Activated T-cell treated with anti-CD3 and anti-CD28 coated beads for 4 hours (primary cell): ENCODE measurements at regions not wholly inside any gene's neighbourhood (a gene's known extent, or its start where the extent isn't known, plus 50 kb on each side); places are given as distances from the start of the nearest gene placed in this dataset.
"Not testable (repeated sequence)": the region's sequence is repeated elsewhere in the genome, so short reads cannot be mapped to it uniquely, and the experiment has no call there.

ENCODE experiments used
- DNase-seq: peaks from one replicate; pipeline ENCODE4 v3.0.0-alpha.2; 2020

DNA sequence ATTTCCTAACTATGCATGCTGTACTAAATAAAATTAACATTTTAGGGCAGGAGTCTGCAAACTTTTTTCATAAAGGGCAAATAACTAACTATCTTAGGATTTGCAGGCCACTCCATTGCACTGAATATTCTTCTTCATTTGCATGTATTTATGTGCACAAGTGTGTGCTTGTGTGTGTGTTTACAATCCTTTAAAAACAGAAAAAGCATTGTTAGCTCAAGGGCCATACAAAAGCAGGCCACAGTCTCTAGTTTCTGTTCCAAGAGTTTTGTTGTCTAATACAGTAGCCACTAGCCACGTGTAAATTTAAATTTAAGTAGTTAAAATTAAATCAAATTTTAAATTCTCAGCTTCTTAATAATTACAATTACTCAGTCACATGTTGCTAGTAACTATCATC, 621.8 kb downstream of the TMA16 start:
- DNase-seq = no peak

DNA sequence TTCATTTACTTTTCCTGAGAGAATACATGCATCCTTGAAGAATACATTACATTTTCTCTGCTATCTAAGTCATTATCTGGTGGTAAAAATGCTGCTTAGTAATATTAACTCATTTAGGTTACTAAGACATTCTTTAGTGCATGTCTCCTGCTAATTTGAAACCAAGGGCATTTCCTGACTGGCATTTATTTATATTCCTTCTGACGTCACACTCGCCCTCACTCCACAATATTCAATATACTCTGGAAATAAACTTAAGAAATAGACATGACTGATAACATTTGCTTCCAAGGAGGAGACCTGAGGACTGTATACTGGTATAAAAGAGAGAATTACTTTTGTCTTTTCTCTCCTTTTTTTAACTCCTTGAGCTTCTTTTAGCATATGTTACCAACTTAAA, 619.5 kb upstream of the SMIM31 start:
- DNase-seq = no peak

DNA sequence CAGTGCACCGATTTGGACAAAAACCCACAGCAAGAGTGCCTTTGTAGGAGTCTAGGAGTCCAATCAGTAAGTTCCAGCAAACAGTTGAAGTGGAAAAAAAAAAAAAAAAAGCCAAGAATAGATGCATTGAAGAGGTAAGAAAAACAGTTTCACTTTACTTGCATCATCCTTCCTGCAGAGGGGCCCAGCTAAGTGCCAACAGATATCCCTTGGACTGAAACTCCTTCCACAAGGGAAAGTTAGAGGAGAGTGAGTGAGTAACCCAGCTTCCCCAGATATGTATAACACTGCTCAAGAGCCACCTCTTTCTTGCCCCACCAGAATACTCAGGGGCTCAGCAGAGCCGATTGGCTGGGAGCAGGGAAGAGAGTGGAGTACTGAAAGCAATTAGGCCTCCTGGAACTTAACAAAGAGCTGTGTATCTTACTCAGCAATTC, 617.7 kb upstream of the SMIM31 start:
- no peak for DNase-seq

DNA sequence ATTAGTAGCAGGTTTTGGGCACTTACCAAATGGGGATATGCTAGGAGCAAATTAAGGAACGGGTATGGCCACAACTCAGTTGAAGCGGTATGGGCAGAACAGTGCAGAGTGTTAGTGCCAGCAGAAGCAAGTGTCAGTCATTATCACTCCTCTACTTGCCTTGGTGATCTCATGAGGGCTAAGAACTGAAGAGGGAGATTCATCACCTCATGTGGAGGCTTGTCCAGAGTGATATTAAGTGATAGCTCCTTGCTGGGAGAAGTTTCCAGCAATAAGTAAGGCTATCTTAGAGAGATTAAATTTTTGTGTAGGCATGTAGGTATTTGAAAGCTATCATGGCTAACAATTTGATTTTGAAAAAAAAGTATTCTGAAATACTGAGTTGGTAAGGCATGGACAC, 615.4 kb upstream of the SMIM31 start:
- no peak for DNase-seq

DNA sequence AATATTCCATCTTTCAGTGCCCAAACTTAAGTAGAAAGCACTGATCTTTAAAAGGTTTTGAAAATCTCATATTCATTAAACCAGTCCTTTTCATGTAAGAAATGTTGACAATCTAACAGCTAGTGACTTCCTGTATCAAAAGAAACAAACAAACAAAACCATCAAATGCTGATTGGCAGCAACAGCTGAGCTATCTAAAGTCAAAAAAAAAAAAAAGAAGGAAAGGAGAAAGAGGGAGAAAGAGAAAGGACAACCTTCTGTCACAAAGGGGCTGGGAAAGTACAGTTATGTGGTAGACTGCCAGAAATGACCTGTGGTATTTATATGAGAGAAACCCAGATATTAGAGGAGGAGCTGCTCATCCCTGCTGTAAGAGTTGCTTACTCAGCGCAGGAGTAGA, 614.6 kb upstream of the SMIM31 start:
- no peak for DNase-seq

DNA sequence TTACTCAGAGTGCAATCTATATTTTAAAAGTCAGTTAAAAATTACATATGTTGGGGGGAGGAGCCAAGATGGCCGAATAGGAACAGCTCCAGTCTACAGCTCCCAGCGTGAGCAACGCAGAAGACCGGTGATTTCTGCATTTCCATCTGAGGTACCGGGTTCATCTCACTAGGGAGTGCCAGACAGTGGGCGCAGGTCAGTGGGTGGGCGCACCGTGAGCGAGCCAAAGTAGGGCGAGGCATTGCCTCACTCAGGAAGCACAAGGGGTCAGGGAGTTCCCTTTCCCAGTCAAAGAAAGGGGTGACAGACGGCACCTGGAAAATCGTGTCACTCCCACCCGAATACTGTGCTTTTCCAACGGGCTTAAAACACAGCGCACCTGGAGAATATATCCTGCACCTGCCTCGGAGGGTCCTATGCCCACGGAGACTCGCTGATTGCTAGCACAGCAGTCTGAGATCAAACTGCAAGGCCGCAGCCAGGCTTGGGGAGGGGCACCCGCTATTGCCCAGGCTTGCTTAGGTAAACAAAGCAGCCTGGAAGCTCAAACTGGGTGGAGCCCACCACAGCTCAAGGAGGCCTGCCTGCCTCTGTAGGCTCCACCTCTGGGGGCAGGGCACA, 612.1 kb upstream of the SMIM31 start:
- not testable (repeated sequence) for DNase-seq

DNA sequence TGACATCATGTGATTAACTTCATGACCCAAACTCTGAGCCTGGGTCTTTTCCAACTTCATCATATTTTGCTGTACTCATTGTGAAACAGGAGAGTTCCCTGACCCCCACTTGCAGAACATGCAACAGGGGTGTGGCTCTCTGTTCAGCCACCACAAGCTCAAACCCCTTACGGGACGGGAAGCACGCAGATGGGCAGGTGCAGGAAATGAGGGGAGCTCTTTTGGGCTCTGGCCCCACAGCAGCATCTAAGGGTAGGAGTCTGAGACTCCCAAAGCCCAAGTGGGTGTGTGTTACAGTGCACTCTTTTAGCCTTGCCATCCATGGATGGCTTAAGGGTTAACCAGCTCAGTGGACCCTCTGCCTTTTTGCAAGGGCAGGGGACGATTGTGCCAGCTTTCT, 599.5 kb upstream of the SMIM31 start:
- DNase-seq = no peak

DNA sequence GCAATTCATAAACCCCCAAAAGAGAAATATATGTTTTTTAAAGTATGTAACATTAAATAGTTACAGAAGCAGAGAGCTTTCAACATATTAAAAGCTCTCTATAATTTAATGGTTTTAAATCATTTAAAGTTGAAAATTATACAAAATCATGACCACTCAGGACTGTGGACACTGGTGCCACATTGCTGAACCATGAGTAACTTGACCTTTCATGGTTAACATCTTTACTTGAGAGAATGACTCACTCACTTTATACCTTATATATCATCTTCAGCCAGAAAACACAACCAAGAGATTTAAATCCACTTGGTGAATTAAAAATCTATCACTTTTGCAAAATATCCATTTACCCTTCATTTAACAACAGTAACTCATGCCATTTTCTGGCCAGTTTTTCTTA, 584.3 kb upstream of the SMIM31 start:
- DNase-seq = no peak

DNA sequence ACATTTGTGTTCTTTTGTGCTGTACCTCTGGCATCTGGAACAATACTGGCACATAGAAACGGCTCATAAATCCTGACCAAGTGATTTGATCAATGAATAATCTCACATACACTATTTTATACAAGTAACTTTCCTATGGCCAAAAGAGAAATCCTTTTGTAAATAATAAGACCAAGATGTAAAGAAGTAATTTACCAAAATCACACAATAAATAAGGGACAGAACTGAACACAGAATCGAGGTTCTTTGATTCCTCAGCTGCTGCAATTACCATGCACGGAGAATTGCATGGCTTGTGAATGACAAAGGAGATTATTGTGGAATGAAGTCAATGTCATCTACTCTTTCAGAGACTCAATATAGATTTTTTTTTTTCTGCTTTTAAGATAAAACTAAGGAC, 576.8 kb upstream of the SMIM31 start:
- no peak for DNase-seq

DNA sequence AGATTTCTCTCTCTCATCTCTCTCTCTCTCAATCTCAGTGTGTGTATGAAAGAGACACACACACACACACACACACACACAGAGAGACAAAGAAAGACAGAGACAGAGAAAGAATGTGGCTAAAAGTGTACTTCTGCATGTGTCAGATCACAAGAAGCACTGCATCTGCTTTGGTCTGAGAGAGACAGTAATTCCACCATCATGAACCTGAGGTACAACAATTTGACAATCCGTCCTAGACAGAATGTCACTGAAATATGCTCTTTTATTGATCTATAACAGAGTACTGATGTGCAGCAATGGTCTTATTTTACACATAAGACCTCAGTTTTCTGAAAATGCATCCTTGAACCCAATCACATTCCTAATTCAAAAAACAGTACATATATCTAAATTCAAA, 576.2 kb upstream of the SMIM31 start:
- no peak for DNase-seq

DNA sequence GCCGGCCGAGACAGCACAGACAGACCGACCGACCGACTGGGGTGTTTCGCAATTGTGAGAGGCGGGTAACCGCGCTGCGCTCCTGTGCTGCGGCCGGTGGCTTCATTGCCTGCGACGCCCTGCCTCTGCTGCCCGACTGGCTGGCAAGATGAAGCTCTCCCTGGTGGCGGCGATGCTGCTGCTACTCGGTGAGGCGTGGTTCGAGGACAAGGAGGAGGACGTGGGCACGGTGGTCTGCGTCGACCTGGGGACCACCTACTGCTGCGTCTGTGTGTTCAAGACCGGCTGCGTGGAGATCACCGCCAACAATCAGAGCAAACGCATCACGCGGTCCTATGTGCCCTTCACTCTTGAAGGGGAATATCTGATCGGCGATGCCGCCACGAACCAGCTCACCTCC, 565.7 kb upstream of the SMIM31 start:
- DNase-seq = no peak

DNA sequence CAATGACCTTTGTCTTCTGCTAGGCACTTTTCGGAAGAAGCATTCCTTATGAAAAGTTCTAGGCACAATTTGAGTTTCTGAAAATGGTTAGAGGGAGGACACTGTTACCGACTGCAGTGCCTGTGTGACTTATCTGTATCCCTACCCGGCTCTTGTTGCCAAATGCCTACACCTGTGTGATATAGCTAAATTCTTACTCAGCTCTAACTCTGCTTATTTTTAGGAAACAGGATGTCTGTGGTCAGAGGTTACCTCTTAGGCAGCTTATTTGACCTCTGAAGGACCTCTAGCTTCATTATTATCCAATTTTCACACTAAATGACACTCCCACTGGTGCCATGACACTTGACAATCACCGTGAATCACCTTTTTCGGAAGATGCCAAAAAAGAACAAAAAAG, 561.1 kb upstream of the SMIM31 start:
- DNase-seq = no peak

DNA sequence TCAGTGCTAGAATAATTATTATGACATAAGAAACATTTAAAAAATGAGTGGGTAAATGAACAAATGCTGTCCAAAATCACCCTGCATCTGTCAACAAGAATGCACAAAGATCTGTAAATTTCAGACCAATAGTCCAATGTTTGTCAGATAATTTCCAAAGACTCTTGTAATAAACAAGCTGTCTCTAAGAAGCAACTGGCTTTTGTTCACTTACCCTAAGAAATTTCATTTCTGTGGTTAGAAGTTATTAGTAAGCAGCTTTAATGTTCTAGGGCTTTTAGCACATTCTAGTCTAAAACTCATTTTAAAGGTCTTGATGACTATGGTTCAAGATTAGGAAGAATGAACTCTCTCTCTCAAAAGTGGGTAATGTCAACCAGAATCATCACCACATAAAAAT, 560.3 kb upstream of the SMIM31 start:
- no peak for DNase-seq

DNA sequence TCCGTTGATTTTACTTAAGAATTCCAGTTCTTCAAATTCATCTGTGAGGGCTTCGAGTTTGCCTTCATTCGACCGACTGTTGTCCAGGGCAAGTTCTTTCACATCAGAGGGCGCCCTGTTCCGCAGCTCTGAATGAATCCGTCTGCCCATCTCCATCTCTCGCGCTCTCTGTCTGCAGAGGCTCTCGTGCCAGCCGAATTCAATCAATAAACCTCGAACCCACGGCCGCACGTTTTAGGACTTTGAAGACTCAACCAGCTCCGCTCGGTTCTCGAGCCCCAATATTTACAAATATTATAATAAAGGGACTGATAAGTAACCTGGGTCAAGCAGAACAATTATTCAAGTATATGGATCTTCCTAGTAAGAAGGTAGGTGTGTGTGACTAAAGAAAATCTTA, 556.4 kb upstream of the SMIM31 start:
- DNase-seq = no peak

DNA sequence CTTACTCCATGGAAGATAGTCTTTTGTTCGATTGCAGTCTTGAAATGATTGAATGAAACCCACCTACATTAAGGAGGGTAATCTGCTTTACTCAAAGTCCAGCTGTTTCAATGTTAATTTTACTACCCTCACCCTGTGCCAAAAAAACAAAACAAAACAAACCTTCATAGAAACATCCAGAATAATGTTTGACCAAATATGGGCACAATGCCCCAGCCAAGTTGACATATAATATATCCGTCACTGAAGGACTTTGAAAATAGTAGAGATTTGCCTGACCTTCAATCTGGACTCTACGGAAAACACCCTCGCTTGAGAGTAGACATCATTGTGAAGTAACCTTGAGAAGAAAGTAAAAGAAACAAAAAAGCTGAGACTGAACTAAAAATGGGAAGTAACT, 550.5 kb upstream of the SMIM31 start:
- no peak for DNase-seq

DNA sequence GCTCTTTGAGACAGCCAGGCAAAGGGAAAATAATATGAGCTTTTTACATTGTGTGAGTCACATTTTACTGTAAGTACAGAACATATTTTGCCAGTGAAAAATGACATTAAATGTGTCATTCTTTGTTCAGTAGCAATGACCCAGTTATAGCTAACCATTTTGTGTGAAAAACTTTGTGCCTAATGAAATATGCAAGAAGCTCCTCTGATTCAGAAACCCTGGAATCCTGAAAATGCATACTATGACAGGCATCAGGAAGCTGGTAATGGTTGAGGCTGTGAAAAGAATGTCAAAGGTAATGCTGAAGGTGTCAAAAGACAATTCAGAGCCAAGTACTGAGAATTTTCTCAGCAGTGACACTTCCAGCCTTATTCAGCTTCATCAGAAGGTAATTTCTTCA, 549.5 kb upstream of the SMIM31 start:
- no peak for DNase-seq

DNA sequence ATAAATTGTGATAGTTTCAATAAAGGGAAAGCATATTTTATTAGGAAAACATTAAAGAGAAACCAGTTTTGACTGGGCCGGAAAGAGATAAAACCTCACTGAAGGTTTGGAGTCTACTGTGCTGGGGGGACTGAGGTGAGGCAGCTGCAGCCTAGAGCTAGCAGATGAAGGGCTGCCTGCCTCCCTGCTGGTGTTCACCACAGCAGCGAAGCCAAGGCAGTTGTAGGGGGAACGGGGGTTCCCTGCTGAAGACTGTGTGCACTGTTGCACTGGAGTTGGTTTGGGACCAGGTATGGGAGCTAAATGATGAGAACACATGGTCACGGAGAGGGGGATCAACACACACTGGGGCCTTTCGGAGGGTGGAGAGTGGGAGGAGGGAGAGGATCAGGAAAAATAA, 546.5 kb upstream of the SMIM31 start:
- no peak for DNase-seq

DNA sequence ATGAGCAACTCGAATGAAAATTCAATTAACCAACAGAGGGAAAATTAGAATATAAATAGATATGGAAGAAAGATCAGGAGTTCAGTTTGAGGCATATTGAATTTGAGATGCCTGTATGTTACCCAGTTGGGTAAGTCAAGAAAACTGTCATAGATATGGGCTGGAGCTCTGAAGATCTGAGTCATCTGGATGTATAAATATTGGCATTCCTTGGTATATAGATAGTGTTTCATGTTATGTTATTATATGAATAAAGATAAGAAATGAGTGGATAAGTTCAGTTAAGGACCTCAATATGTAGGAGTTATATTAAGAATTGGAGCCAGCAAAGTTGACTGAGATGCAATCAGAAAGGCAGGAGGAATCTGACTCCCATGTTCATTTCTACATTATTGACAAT, 543.6 kb upstream of the SMIM31 start:
- no peak for DNase-seq

DNA sequence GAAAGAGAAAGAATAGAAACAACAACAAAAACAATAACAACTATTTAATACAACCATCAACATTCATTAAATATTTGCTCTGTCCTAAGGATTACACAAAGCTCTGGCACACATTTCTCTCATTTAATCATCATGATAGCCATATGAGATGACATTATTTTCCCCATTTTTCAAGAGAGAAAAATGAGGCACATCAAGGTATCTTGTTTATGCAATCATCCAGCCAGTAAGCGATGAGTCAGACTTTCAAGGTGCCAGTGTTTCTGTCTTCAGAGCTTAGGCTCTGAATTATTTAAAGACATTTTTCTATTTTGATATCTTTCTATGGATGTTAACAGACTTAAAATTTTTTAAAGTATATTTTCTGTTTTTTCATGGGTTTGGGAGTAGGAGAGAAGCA, 541.8 kb upstream of the SMIM31 start:
- no peak for DNase-seq

DNA sequence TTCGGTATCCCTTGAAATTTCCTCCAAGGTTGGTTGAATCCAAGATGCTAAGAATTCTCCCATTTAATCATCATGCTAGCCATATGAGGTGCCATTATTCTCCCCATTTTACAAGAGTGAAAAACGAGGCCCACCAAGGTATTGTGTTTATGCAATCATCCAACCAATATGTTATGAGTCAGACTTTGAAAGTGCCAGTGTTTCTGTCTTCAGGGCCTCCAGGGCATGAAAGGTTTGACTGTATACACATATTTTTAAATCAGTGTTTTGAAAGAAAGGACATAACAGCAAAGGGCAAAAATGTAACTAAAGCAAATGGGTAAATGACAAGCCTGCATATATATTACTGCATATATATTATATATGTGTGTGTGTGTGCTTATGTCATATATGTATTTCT, 541.2 kb upstream of the SMIM31 start:
- DNase-seq = no peak

DNA sequence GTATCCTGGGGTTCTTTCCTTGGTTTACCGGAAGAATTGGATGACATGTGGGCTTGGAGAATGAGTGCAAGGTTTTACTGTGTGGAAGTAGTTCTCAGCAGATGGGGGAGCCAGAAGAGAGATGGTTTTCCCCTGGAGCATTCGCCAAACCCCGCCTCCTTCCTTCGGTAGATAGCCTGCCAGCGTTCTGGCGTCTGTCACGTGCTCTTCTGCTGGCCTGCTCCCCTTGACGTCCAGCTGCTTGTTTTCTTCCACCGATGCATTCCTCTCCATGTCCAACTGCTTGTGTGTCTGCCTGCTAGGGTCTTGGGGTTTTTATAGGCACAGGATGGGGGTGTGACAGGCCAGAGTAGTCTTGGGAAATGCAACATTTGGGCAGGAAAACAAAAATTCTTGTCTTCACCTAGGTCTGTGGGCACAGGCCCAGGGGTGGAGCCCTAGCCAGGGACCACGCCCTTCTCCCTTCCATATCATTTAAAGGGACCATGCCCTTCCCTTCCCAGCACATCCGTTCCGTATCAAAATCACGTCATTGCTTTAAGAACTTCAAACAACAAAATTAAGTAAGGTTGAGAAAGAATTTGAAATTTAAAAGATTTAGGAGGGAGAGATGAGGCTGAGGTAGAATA, 538.7 kb upstream of the SMIM31 start:
- no peak for DNase-seq

DNA sequence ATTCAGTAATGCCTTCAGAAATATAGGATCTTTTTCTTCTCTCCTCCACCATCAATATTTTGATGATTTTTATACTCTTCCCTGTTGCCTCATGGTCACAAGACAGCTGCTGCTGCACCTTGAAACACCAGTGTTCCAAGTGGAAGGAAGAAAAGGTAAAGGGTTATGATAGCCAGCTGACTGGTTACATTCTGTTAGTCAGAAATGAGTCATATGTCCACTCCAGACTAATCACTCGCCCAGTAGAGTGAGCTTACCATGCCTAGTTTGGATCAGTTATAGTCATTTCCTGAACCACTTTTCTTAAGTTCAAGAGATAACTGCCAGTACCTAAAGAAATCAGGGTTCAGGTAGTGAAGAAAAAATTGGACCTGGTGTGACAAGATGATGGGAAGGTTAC, 532.3 kb upstream of the SMIM31 start:
- no peak for DNase-seq

DNA sequence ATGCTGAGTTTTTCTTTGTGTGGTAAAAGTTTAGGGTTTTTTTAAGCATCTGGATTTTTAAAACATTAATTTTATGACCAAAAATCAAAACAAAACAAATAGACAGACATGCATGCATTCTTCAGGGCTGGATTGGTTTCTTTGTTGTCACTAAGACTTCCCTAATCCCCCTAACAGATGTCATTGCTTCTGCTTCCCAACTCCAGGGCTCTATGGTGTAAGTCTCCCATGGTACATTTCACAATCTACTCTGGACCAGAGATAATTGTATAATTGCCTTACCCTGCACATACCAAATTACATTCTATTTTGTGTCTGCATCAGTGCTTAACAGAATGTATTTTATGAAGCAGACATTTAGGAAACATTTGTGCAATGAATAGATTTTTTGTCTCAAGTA, 529.1 kb upstream of the SMIM31 start:
- no peak for DNase-seq

DNA sequence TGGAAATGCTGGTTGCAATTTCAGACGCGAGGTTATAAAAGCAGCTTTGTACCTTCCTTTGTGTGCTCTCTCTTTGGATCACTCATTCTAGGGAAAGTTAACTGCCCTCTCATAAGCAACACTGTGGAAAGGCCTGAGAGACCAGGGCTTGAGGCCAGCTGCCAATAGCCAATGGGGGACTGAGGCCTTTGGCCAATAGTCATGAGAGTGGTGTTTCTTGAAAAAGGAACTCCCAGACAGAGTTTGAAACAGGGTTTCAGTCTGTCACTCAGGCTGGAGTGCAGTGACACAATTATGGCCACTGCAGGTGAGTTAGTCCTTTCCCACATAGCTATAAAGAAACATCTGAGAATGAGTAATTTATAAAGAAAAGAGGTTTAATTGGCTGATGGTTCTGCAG, 524.7 kb upstream of the SMIM31 start:
- DNase-seq = no peak

DNA sequence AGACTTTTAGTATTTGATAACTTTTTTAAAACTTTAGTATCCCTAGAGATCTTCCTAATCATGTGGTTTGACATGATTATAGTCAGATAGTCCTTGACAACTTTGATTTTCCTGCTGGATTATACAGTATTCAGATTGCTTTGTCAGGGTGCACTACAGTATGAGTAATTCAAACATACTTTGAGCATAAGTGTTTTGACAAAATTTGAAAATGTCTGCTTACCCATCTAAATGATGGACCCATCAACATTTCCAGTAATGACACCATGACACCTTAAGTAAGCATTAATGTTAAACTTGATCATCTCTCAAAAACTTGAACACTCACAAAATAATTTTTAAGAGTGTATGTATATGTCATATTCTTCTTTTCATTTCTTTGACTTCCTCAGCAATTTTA, 514.5 kb upstream of the SMIM31 start:
- no peak for DNase-seq
